ENCODE measurements at regions not wholly inside any gene's neighbourhood (a gene's known extent, or its start where the extent isn't known, plus 50 kb on each side); places are given as distances from the start of the nearest gene placed in this dataset.
"Not testable (repeated sequence)": the region's sequence is repeated elsewhere in the genome, so short reads cannot be mapped to it uniquely, and the experiment has no call there.

GRCh38 chr9:7439355-7439995 lies 360.1 kb downstream of the DMAC1 start:
- Mint-ChIP-seq H3K4me3 (no peak overlapping the region), H3K9me3 (no peaks in the 10 kb centered on the region), H3K27me3 (peaks cover 6% of the 10 kb centered on the region)

GRCh38 chr9:7436754-7437153 lies 362.8 kb downstream of the DMAC1 start:
- no peaks in the 10 kb centered on the region for H3K4me1 Mint-ChIP-seq
- no peak overlapping the region for H3K4me3 Mint-ChIP-seq
- ATAC-seq: no peak
- no peaks in the 10 kb centered on the region for H3K36me3 Mint-ChIP-seq (ENCODE audit: low read depth)
- H3K27ac Mint-ChIP-seq: no peak overlapping the region
- peaks cover 3% of the 10 kb centered on the region for H3K27me3 Mint-ChIP-seq
- H3K9me3 Mint-ChIP-seq: peaks cover 11% of the 10 kb centered on the region
- no peak for DNase-seq

More at GRCh38 chr9:7439355-7439995, 360.1 kb downstream of the DMAC1 start:
- ATAC-seq: no peak
- H3K4me1 Mint-ChIP-seq: no peaks in the 10 kb centered on the region
- no peak overlapping the region for H3K27ac Mint-ChIP-seq
- H3K36me3 Mint-ChIP-seq (ENCODE audit: low read depth): no peaks in the 10 kb centered on the region
- no peak for DNase-seq

DNA sequence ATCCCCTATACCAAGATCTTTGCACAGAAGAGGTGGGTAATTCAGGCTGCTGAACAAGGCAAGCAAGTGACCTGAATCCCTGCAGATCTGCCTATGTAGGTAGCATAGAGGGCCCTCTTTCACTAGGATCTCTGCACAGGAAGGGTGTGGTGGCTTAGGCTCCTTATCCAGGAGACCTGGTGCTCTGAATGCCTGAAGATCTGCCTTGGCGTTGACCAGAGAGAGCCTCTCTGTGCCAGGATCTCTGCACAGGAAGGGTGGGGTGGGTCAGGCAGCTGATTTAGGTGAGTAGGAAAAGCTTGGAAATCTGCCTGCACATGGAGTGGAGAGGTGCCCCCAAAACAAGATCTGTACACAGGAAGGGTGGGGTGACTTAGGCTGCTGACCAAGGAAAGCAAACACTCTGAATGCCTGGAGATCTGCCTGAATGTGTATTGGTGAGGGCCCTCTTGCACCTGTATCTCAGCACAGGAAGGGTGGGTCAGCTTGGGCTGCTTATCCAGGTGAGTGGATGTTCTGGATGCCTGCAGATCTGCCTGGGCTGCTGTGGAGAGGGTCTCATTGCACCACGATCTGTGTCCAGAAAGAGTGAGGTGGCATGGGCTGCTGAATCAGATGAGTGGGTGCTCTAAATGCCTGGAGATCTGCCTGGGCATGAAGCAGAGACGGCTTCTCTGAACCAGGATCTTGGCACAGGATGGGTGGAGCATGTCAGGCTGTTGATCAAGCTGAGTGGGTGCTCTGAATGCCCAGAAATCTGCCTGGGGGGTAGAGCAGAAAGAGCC lies 365.9 kb downstream of the DMAC1 start:
- ATAC-seq (no peak), DNase-seq (no peak)
- H3K4me1 Mint-ChIP-seq: no peaks in the 10 kb centered on the region
- H3K36me3 Mint-ChIP-seq (ENCODE audit: low read depth): no peaks in the 10 kb centered on the region
- H3K4me3 Mint-ChIP-seq: no peak overlapping the region
- peaks cover 11% of the 10 kb centered on the region for H3K9me3 Mint-ChIP-seq
- peaks cover 3% of the 10 kb centered on the region for H3K27me3 Mint-ChIP-seq
- H3K27ac Mint-ChIP-seq: no peak overlapping the region

GRCh38 chr9:7432989-7433388 lies 366.6 kb downstream of the DMAC1 start:
- Mint-ChIP-seq H3K4me3 (no peak overlapping the region), H3K4me1 (no peaks in the 10 kb centered on the region), H3K9me3 (peaks cover 11% of the 10 kb centered on the region), H3K27ac (no peak overlapping the region), H3K36me3 (ENCODE audit: low read depth) (no peaks in the 10 kb centered on the region), H3K27me3 (peaks cover 3% of the 10 kb centered on the region)
- ATAC-seq (no peak), DNase-seq (no peak)

DNA sequence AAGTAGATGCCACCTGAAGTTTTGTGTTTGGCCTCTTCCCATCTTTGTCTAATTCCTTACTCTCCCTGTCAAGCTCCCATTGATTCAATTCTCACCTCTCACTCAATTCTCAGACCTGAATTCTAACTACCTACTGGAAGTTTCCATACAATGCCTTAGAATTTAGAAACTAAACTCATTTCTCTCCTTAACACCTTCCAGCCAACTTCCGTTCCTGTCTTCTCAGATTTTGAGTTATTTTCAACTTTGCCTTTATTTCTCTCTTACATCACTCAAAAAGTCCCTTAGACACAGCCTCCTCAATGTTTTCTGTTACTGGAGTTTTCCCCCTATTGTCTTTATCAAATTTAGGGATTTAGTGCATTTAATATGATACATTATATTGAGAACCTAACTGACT lies 382.2 kb downstream of the DMAC1 start:
- not testable (repeated sequence) for H3K4me3 Mint-ChIP-seq; H3K27me3 Mint-ChIP-seq; H3K27ac Mint-ChIP-seq; ATAC-seq; H3K36me3 Mint-ChIP-seq (ENCODE audit: low read depth); DNase-seq; H3K4me1 Mint-ChIP-seq
- H3K9me3 Mint-ChIP-seq: peaks cover 15% of the 10 kb centered on the region

DNA sequence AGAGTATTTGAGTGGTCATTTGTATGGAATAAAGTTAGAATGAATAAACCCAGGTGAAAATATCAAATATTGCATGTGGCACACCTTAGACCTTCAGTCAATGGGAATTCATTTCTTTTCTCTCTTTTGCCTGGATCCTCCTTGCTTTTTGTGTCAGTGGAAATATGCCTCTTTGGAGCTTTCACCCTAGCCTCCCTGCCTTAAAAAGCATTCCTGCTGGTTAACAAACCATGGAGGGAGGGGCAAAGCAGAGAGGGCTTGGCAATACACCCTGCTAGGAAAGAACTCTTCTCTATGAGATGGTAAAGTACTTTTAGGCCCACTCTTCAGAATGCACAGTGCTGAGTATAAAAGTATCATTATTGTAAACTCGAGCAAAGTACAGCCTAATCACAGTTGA lies 383.7 kb downstream of the DMAC1 start:
- Mint-ChIP-seq H3K4me1 (no peaks in the 10 kb centered on the region), H3K27ac (no peak overlapping the region), H3K4me3 (no peak overlapping the region), H3K9me3 (peaks cover 15% of the 10 kb centered on the region), H3K36me3 (ENCODE audit: low read depth) (no peaks in the 10 kb centered on the region), H3K27me3 (peaks cover 7% of the 10 kb centered on the region)
- no peak for DNase-seq
- ATAC-seq: no peak

DNA sequence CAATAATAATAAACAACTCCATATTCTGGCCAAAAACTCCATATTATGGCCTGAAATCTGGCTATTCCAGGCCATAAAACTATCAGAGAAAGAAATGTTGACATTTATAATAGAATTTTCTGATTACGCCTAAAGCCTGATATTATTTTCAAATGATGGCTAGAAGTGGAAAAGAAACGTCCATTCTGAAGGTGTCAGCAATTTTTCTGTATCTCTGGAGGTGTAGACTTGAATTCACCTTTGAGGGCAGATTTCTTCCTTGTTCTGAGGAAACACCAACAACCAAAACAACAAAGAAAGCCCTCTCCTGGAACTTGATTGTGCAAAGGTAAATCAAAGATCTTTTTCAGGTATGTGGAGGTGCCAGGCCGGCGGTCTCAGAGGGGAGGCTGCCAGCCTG lies 390.7 kb downstream of the DMAC1 start:
- H3K9me3 Mint-ChIP-seq: peaks cover 3% of the 10 kb centered on the region
- no peak overlapping the region for H3K27ac Mint-ChIP-seq
- no peaks in the 10 kb centered on the region for H3K36me3 Mint-ChIP-seq (ENCODE audit: low read depth)
- no peak for ATAC-seq
- peaks cover 24% of the 10 kb centered on the region for H3K4me1 Mint-ChIP-seq
- DNase-seq: no peak
- H3K27me3 Mint-ChIP-seq: peaks cover 15% of the 10 kb centered on the region
- no peak overlapping the region for H3K4me3 Mint-ChIP-seq

DNA sequence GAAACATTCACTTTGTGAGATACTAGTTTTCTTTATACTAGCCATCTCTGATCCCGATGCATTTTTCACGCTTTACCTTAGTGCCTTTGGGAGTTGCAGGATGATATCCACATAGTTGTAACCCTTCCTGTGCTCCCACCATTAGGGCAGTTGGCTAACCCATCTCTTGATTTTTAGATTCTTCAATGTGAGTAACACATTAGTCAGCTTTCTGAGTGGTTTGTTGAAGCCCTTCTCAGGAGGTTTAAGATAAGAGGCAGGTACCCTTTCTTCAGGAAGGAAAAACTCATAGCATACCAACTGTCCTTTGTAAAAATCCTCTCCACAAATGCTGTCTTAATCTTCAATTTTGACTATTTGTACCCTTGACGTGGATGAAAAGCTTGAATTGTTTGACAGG lies 392.3 kb downstream of the DMAC1 start:
- H3K36me3 Mint-ChIP-seq (ENCODE audit: low read depth): no peaks in the 10 kb centered on the region
- peaks cover 21% of the 10 kb centered on the region for H3K27me3 Mint-ChIP-seq
- peaks cover 24% of the 10 kb centered on the region for H3K4me1 Mint-ChIP-seq
- H3K9me3 Mint-ChIP-seq: peaks cover 3% of the 10 kb centered on the region
- ATAC-seq (peak; percentile 39), DNase-seq (no peak)
- H3K27ac Mint-ChIP-seq: no peak overlapping the region
- no peak overlapping the region for H3K4me3 Mint-ChIP-seq

- peak; percentile 49 for ATAC-seq
- Mint-ChIP-seq H3K27ac (peak overlapping the region; percentile 47), H3K9me3 (peaks cover 3% of the 10 kb centered on the region), H3K4me1 (peaks cover 24% of the 10 kb centered on the region), H3K27me3 (peaks cover 27% of the 10 kb centered on the region), H3K36me3 (ENCODE audit: low read depth) (no peaks in the 10 kb centered on the region), H3K4me3 (no peak overlapping the region)
- DNase-seq: no peak
Observed at GRCh38 chr9:7405924-7406604, 393.5 kb downstream of the DMAC1 start.

- H3K4me3 Mint-ChIP-seq: no peak overlapping the region
- ATAC-seq: no peak
- H3K27me3 Mint-ChIP-seq: peaks cover 27% of the 10 kb centered on the region
- H3K9me3 Mint-ChIP-seq: peaks cover 3% of the 10 kb centered on the region
- DNase-seq: no peak
- peaks cover 24% of the 10 kb centered on the region for H3K4me1 Mint-ChIP-seq
- H3K27ac Mint-ChIP-seq: no peak overlapping the region
- no peaks in the 10 kb centered on the region for H3K36me3 Mint-ChIP-seq (ENCODE audit: low read depth)
Observed at GRCh38 chr9:7403839-7404487, 395.6 kb downstream of the DMAC1 start.

DNA sequence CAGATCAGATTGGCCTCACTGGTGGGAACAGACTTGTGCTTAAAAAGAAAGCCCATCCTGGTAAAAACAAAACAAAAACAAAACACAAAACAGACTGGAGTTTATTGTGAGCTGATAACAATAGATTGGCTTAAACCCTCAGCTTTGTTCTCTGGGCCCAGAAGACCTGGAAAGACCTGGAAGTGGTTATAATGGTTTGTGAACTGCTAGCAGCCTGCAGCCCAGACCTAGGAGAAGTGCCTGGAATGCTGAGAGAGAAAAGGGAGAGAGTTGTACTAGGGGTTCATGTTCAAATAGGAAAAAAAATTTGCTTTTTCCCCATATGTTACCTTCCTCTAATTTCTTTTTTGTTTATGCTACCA lies 396.6 kb downstream of the DMAC1 start:
- Mint-ChIP-seq H3K4me3 (no peak overlapping the region), H3K36me3 (ENCODE audit: low read depth) (no peaks in the 10 kb centered on the region), H3K27me3 (peaks cover 24% of the 10 kb centered on the region), H3K9me3 (peaks cover 3% of the 10 kb centered on the region), H3K27ac (no peak overlapping the region), H3K4me1 (peaks cover 24% of the 10 kb centered on the region)
- ATAC-seq (no peak), DNase-seq (no peak)

DNA sequence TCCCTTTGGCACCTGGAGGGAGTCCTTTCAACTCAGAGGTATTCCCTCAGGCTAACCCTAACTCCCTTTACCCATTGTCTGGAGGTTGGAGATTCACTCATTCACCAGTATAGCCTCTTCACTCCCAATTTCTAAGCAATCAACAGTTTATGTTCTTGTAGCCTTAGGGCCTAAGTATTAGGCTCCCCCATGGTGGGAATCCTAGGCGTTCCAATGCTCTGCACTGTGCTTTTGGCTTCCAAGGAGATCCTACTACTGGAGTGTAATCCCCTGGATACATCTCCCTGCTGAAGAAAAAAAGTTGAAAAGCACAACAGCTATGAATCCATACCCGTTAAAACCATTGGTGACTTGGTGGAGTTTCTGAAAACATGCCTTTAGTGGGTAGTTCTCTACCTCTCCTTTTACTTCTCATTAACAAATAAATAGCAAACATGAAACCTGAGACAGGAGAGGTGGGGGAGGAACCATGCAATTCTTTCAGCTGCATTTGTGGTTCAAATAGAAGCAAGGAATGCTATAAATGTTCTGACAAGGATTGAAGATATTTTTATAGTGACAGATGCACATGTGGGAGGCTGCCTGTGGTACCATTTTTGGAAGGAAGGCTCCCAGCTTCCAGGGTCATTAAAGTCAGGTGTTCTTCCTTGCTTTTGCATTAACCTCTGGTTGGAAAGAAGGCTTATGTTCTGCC lies 397.1 kb downstream of the DMAC1 start:
- DNase-seq: no peak
- H3K27me3 Mint-ChIP-seq: peaks cover 20% of the 10 kb centered on the region
- H3K9me3 Mint-ChIP-seq: no peaks in the 10 kb centered on the region
- no peak overlapping the region for H3K4me3 Mint-ChIP-seq
- no peak overlapping the region for H3K27ac Mint-ChIP-seq
- peaks cover 21% of the 10 kb centered on the region for H3K4me1 Mint-ChIP-seq
- ATAC-seq: no peak
- no peaks in the 10 kb centered on the region for H3K36me3 Mint-ChIP-seq (ENCODE audit: low read depth)

DNA sequence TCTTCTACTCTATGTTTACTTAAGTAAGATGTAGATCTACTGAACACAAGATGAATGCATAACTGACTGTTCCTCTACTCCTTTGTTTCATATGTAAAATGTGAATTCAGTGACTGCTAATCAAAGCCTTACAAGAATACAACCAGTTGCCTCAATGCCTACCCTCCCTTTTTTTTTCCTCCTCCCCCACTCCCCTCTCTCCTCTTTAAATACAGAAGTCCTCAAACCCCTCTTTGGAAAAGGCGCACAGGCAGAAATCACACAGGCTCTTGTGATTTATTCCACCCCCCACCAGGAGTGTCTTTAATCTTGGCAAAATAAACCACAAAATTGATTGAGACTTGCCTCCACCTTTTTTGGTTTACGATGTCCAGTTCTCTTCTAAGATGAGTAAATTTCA lies 398.5 kb downstream of the DMAC1 start:
- H3K27ac Mint-ChIP-seq: no peak overlapping the region
- DNase-seq: no peak
- ATAC-seq: no peak
- no peaks in the 10 kb centered on the region for H3K36me3 Mint-ChIP-seq (ENCODE audit: low read depth)
- no peak overlapping the region for H3K4me3 Mint-ChIP-seq
- H3K4me1 Mint-ChIP-seq: peaks cover 7% of the 10 kb centered on the region
- H3K9me3 Mint-ChIP-seq: no peaks in the 10 kb centered on the region
- peaks cover 19% of the 10 kb centered on the region for H3K27me3 Mint-ChIP-seq

- H3K9me3 Mint-ChIP-seq: no peaks in the 10 kb centered on the region
- H3K27me3 Mint-ChIP-seq: peaks cover 11% of the 10 kb centered on the region
- ATAC-seq (no peak), DNase-seq (no peak)
- no peaks in the 10 kb centered on the region for H3K36me3 Mint-ChIP-seq (ENCODE audit: low read depth)
- no peaks in the 10 kb centered on the region for H3K4me1 Mint-ChIP-seq
- no peak overlapping the region for H3K4me3 Mint-ChIP-seq
- H3K27ac Mint-ChIP-seq: no peak overlapping the region
Observed at GRCh38 chr9:7394002-7394774, 405.4 kb downstream of the DMAC1 start.

All from activated naive CD8-positive, alpha-beta T cell treated with anti-CD3 and anti-CD28 coated beads, Interleukin-2, amount 50 U/mL, for 24 hours (primary cell).